ENCODE measurements at regions not wholly inside any gene's neighbourhood (a gene's known extent, or its start where the extent isn't known, plus 50 kb on each side); places are given as distances from the start of the nearest gene placed in this dataset.

DNA sequence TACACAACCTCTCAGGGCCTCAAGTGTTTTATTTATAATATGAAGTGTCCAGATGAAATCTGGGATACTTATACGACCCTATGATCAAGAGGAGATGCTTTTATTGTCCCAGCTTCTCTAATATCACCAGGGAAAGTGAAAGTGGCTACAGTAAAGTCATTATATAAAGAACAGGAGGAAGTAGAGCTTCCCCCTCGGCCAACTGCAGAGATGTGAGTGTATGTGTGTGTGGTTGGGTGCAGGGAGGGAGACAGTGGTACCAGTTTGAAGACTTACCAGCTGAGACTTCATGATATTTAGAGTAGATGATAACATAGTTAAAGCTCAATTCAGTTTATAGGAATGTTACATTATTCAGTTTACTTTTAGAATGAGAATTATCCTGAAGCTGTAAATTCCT lies 373.6 kb upstream of the DDI1 start:
- DNase-seq (ENCODE audit: low spot score) (no peak), ATAC-seq (ENCODE audit: insufficient number of reproducible peaks, low FRiP score, low read depth) (no peak)

DNA sequence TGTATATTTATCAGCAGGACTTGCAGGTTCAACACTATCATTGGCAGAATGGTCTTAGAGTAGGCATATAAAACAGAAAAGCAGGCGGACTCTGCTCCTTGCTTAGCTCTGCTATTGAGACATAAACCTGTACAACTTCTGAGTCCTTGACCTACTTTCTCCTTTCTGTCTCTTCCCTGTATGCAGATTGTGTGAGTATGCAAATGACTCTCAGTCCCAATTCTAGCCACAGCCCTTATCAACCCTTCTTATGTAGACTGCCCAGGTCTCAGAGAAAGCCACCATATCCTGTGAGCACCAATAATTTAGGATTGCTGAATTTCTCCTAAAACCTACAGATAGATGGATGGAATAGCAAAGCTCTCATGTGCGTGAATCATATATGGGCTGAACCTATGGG lies 367.6 kb upstream of the DDI1 start:
- no peak for DNase-seq (ENCODE audit: low spot score)
- Histone ChIP-seq H3K9me3 (no peaks in the 10 kb centered on the region), H3K36me3 (no peaks in the 10 kb centered on the region), H3K4me1 (ENCODE audit: control insufficient read depth in 1 of 2, low read depth in 2 of 2) (no peaks in the 10 kb centered on the region), H3K4me3 (no peak overlapping the region), H3K27me3 (replicated peaks; ENCODE audit: insufficient read depth) (no peaks in the 10 kb centered on the region), H3K27ac (no peak overlapping the region)
- no peak for ATAC-seq (ENCODE audit: insufficient number of reproducible peaks, low FRiP score, low read depth)
- TF ChIP-seq, protein P1, sequence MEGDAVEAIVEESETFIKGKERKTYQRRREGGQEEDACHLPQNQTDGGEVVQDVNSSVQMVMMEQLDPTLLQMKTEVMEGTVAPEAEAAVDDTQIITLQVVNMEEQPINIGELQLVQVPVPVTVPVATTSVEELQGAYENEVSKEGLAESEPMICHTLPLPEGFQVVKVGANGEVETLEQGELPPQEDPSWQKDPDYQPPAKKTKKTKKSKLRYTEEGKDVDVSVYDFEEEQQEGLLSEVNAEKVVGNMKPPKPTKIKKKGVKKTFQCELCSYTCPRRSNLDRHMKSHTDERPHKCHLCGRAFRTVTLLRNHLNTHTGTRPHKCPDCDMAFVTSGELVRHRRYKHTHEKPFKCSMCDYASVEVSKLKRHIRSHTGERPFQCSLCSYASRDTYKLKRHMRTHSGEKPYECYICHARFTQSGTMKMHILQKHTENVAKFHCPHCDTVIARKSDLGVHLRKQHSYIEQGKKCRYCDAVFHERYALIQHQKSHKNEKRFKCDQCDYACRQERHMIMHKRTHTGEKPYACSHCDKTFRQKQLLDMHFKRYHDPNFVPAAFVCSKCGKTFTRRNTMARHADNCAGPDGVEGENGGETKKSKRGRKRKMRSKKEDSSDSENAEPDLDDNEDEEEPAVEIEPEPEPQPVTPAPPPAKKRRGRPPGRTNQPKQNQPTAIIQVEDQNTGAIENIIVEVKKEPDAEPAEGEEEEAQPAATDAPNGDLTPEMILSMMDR (IDR thresholded peaks at IDR 0.05), result no peak

More for the DNA sequence above, 373.6 kb upstream of the DDI1 start:
- no peaks in the 10 kb centered on the region for H3K4me1 ChIP-seq (ENCODE audit: control insufficient read depth in 1 of 2, low read depth in 2 of 2)
- no peak overlapping the region for H3K27ac ChIP-seq
- no peaks in the 10 kb centered on the region for H3K36me3 ChIP-seq
- H3K27me3 ChIP-seq (replicated peaks; ENCODE audit: insufficient read depth), result no peaks in the 10 kb centered on the region
- no peak overlapping the region for H3K4me3 ChIP-seq
- TF ChIP-seq, protein P1 (IDR thresholded peaks at IDR 0.05), result no peak
- H3K9me3 ChIP-seq, result no peaks in the 10 kb centered on the region

DNA sequence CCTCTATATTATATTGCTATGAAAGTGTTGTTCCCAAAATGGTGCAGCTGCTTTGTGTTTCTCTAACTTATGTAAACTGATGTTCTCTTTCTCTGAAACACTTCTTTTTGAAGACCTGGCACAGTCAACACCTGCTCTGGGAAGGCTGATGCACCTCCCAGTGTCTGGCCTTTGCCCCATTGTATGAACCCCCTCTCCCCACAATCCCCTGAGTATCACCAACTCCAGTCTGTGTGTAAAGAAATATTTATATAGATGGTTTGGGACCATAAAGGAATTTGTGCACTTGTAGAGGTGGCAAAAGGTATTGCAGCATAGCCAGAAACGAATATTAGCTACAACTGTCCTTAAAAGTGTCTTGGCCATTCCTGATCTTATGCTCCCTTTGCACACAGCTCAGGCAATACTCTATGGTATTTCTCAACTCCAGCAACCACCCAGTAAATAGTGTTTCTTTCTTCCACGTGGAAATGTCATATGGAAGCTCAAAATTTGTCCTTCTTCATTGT lies 365.2 kb upstream of the DDI1 start:
- no peaks in the 10 kb centered on the region for H3K36me3 ChIP-seq
- ATAC-seq (ENCODE audit: insufficient number of reproducible peaks, low FRiP score, low read depth) (no peak), DNase-seq (ENCODE audit: low spot score) (no peak)
- no peaks in the 10 kb centered on the region for H3K27me3 ChIP-seq (replicated peaks; ENCODE audit: insufficient read depth)
- H3K4me1 ChIP-seq (ENCODE audit: control insufficient read depth in 1 of 2, low read depth in 2 of 2), result no peaks in the 10 kb centered on the region
- H3K4me3 ChIP-seq, result no peak overlapping the region
- TF ChIP-seq, protein P1 (IDR thresholded peaks at IDR 0.05), result no peak
- no peaks in the 10 kb centered on the region for H3K9me3 ChIP-seq
- no peak overlapping the region for H3K27ac ChIP-seq

DNA sequence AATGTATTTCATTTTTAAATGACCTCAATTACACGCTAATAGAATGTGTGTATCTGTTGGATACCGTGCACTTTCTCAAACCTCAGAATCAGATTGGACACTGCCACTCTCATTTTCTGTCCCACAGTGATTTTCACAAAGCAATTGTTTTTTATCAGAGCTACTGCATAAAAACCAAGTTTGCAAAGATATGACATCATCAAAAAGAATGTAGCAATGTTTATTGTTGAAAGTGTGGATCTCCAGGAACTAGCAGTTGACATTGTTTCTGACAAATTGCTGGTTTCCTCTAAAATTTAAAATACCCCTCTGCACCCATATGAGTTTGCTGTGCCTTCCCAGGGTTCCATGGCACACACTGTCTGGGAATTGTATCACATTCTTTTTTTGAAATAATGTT lies 362.7 kb upstream of the DDI1 start:
- ATAC-seq (ENCODE audit: insufficient number of reproducible peaks, low FRiP score, low read depth) (no peak), DNase-seq (ENCODE audit: low spot score) (no peak)
- TF ChIP-seq, protein P1 (IDR thresholded peaks at IDR 0.05), result no peak
- H3K4me3 ChIP-seq, result no peak overlapping the region
- no peaks in the 10 kb centered on the region for H3K27me3 ChIP-seq (replicated peaks; ENCODE audit: insufficient read depth)
- H3K9me3 ChIP-seq, result no peaks in the 10 kb centered on the region
- no peaks in the 10 kb centered on the region for H3K4me1 ChIP-seq (ENCODE audit: control insufficient read depth in 1 of 2, low read depth in 2 of 2)
- H3K36me3 ChIP-seq, result no peaks in the 10 kb centered on the region
- no peak overlapping the region for H3K27ac ChIP-seq

DNA sequence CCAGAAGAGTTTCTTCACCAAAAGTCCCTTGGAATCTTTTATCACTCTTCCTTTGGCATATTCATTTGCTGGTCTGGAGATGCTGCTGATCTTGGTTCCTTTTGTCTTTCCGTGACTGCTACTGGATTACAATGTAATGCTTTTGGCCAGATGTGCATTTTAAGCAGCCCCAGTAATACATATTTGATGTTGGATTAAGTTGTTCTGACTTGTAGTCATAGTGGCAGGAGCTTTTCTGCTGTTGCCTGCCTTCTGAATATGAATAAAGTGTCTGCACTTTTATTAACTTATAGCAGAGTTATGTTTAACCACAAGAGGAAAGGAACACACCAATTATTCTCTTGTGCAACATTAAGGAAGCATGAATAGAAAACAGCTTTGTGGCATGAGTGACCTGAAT lies 360.0 kb upstream of the DDI1 start:
- Histone ChIP-seq H3K27ac (no peak overlapping the region), H3K36me3 (no peaks in the 10 kb centered on the region), H3K4me3 (no peak overlapping the region), H3K4me1 (ENCODE audit: control insufficient read depth in 1 of 2, low read depth in 2 of 2) (no peaks in the 10 kb centered on the region), H3K9me3 (no peaks in the 10 kb centered on the region), H3K27me3 (replicated peaks; ENCODE audit: insufficient read depth) (no peaks in the 10 kb centered on the region)
- no peak for DNase-seq (ENCODE audit: low spot score)
- ATAC-seq (ENCODE audit: insufficient number of reproducible peaks, low FRiP score, low read depth), result no peak
- TF ChIP-seq, protein P1 (IDR thresholded peaks at IDR 0.05), result no peak

Measured in thoracic aorta (tissue), 2 donors.